ENCODE measurements at regions not wholly inside any gene's neighbourhood (a gene's known extent, or its start where the extent isn't known, plus 50 kb on each side); places are given as distances from the start of the nearest gene placed in this dataset.
"Not testable (repeated sequence)": the region's sequence is repeated elsewhere in the genome, so short reads cannot be mapped to it uniquely, and the experiment has no call there.

GRCh38 chr1:191520345-191520744 is 637.9 kb upstream of the RGS18 start:
- Mint-ChIP-seq H3K27ac (no peak overlapping the region), H3K4me3 (no peak overlapping the region), H3K27me3 (ENCODE audit: low read depth) (no peaks in the 10 kb centered on the region), H3K4me1 (peaks cover 4% of the 10 kb centered on the region), H3K9me3 (peaks cover 2% of the 10 kb centered on the region), H3K36me3 (no peaks in the 10 kb centered on the region)
- DNase-seq (ENCODE audit: low spot score in 2 of 2, unreplicated experiment in 2 of 2), result no peak
- no peak for TF ChIP-seq CTCF (IDR thresholded peaks at IDR 0.05; ENCODE audit: unreplicated experiment)

GRCh38 chr1:191525944-191526343 is 632.3 kb upstream of the RGS18 start:
- H3K4me3 Mint-ChIP-seq; H3K36me3 Mint-ChIP-seq; DNase-seq (ENCODE audit: low spot score in 2 of 2, unreplicated experiment in 2 of 2); H3K9me3 Mint-ChIP-seq; H3K27me3 Mint-ChIP-seq (ENCODE audit: low read depth); H3K27ac Mint-ChIP-seq: not testable (repeated sequence)
- peaks cover 12% of the 10 kb centered on the region for H3K4me1 Mint-ChIP-seq

GRCh38 chr1:191528275-191528674 is 630.0 kb upstream of the RGS18 start:
- peak in 1 of 2 experiments; percentile 39 for DNase-seq (ENCODE audit: low spot score in 2 of 2, unreplicated experiment in 2 of 2)
- Mint-ChIP-seq H3K9me3 (peaks cover 4% of the 10 kb centered on the region), H3K4me1 (peaks cover 20% of the 10 kb centered on the region), H3K4me3 (no peak overlapping the region), H3K27me3 (ENCODE audit: low read depth) (no peaks in the 10 kb centered on the region), H3K36me3 (no peaks in the 10 kb centered on the region), H3K27ac (peak overlapping the region; percentile 55)
- no peak for TF ChIP-seq CTCF (IDR thresholded peaks at IDR 0.05; ENCODE audit: unreplicated experiment)

- Mint-ChIP-seq H3K27me3 (ENCODE audit: low read depth) (no peaks in the 10 kb centered on the region), H3K4me1 (peaks cover 33% of the 10 kb centered on the region), H3K4me3 (no peak overlapping the region), H3K27ac (no peak overlapping the region), H3K36me3 (no peaks in the 10 kb centered on the region), H3K9me3 (no peaks in the 10 kb centered on the region)
- no peak for DNase-seq (ENCODE audit: low spot score in 2 of 2, unreplicated experiment in 2 of 2)
- no peak for TF ChIP-seq CTCF (IDR thresholded peaks at IDR 0.05; ENCODE audit: unreplicated experiment)
Observed at GRCh38 chr1:191530928-191531327, 627.3 kb upstream of the RGS18 start.

- TF ChIP-seq CTCF (IDR thresholded peaks at IDR 0.05; ENCODE audit: unreplicated experiment), result no peak
- no peak for DNase-seq (ENCODE audit: low spot score in 2 of 2, unreplicated experiment in 2 of 2)
- H3K27me3 Mint-ChIP-seq (ENCODE audit: low read depth), result no peaks in the 10 kb centered on the region
- H3K27ac Mint-ChIP-seq, result no peak overlapping the region
- H3K4me1 Mint-ChIP-seq, result peaks cover 26% of the 10 kb centered on the region
- H3K4me3 Mint-ChIP-seq, result no peak overlapping the region
- H3K9me3 Mint-ChIP-seq, result peaks cover 19% of the 10 kb centered on the region
- H3K36me3 Mint-ChIP-seq, result peaks cover 4% of the 10 kb centered on the region
Observed at GRCh38 chr1:191533254-191533653, 625.0 kb upstream of the RGS18 start.

GRCh38 chr1:191536791-191537429 is 621.4 kb upstream of the RGS18 start:
- Mint-ChIP-seq H3K4me1 (peaks cover 22% of the 10 kb centered on the region), H3K27me3 (ENCODE audit: low read depth) (no peaks in the 10 kb centered on the region), H3K27ac (no peak overlapping the region), H3K4me3 (no peak overlapping the region), H3K9me3 (peaks cover 20% of the 10 kb centered on the region), H3K36me3 (peaks cover 4% of the 10 kb centered on the region)
- no peak for TF ChIP-seq CTCF (IDR thresholded peaks at IDR 0.05; ENCODE audit: unreplicated experiment)
- DNase-seq (ENCODE audit: low spot score in 2 of 2, unreplicated experiment in 2 of 2), result no peak
